CD4-positive, CD25-positive, alpha-beta regulatory T cell (primary cell): ENCODE measurements at regions not wholly inside any gene's neighbourhood (a gene's known extent, or its start where the extent isn't known, plus 50 kb on each side); places are given as distances from the start of the nearest gene placed in this dataset.

Experiments
- ATAC-seq, 2 donors: fragments of 150-1000 bp; cut with Tn5 transposase; one replicate each; pipeline ENCODE4 v1.10.0; 2021; ENCODE audit warnings: low read depth in 2 of 2, moderate number of reproducible peaks in 2 of 2, moderate library complexity in 1 of 2
- DNase-seq, 3 donors: peaks; one replicate each; pipeline versions ENCODE4 v3.0.0 to v3.0.0-alpha.2; 2012 to 2022; ENCODE audit warnings: mixed read lengths in 1 of 3
- H3K27ac ChIP-seq: one replicate; pipeline ENCODE4 v1.7.0; 2013; ENCODE audit warnings: mild to moderate bottlenecking, low read length; ENCODE audit not compliant: insufficient read depth, poor library complexity, severe bottlenecking
- H3K27me3 ChIP-seq: one replicate; pipeline ENCODE4 v1.7.0; 2013; ENCODE audit warnings: low read length; ENCODE audit not compliant: control insufficient read depth, insufficient read depth
- H3K36me3 ChIP-seq: one replicate; pipeline ENCODE4 v1.7.0; 2013; ENCODE audit warnings: mild to moderate bottlenecking, low read length, moderate library complexity; ENCODE audit not compliant: control insufficient read depth, insufficient read depth
- H3K4me1 ChIP-seq: 2 replicates; pipeline ENCODE4 v1.7.0; 2013; ENCODE audit warnings: mild to moderate bottlenecking, low read length; ENCODE audit not compliant: insufficient read depth, control insufficient read depth, poor library complexity, severe bottlenecking
- H3K4me3 ChIP-seq: one replicate; pipeline ENCODE4 v1.7.0; 2013; ENCODE audit warnings: low read depth, mild to moderate bottlenecking, low read length, moderate library complexity
- H3K9me3 ChIP-seq, 2 experiments: 1 replicate in 1 of 2; 2 replicates in 1 of 2; pipeline ENCODE4 v1.7.0; 2013; ENCODE audit warnings: low read length in 2 of 2, mild to moderate bottlenecking in 1 of 2, moderate library complexity in 1 of 2; ENCODE audit not compliant: control insufficient read depth in 2 of 2
- H3K27ac Mint-ChIP-seq, 3 donors: one replicate each; pipeline ENCODE4 v1.8.0; 2020 to 2022; ENCODE audit warnings: mild to moderate bottlenecking in 3 of 3, mixed read lengths in 3 of 3, moderate library complexity in 2 of 3
- H3K27me3 Mint-ChIP-seq: one replicate; pipeline ENCODE4 v1.8.0; 2022; ENCODE audit warnings: mild to moderate bottlenecking, mixed read lengths
- H3K36me3 Mint-ChIP-seq: one replicate; pipeline ENCODE4 v1.8.0; 2020; ENCODE audit warnings: mixed read lengths
- H3K4me1 Mint-ChIP-seq, 4 donors: one replicate each; pipeline ENCODE4 v1.8.0; 2020 to 2022; ENCODE audit warnings: mixed read lengths in 4 of 4, mild to moderate bottlenecking in 1 of 4
- H3K4me3 Mint-ChIP-seq, 4 donors: one replicate each; pipeline ENCODE4 v1.8.0; 2020 to 2022; ENCODE audit warnings: mild to moderate bottlenecking in 4 of 4, mixed read lengths in 4 of 4, moderate library complexity in 3 of 4
- H3K9me3 Mint-ChIP-seq, 7 donors: one replicate each; pipeline ENCODE4 v1.8.0; 2020 to 2022; ENCODE audit warnings: mixed read lengths in 7 of 7, mild to moderate bottlenecking in 3 of 7, moderate library complexity in 2 of 7

GRCh38 chr4:110372485-110372884 lies 103.5 kb upstream of the ENPEP start:
- Mint-ChIP-seq H3K9me3 (peaks cover 0 to 2% (median 0%) of the 10 kb centered on the region in 7 donors), H3K36me3 (no peaks in the 10 kb centered on the region), H3K4me3 (no peak overlapping the region), H3K4me1 (no peaks in the 10 kb centered on the region), H3K27me3 (no peaks in the 10 kb centered on the region), H3K27ac (no peak overlapping the region)
- Histone ChIP-seq H3K9me3 (no peaks in the 10 kb centered on the region), H3K36me3 (no peaks in the 10 kb centered on the region), H3K27me3 (no peaks in the 10 kb centered on the region), H3K4me3 (no peak overlapping the region), H3K27ac (no peak overlapping the region), H3K4me1 (no peaks in the 10 kb centered on the region)
- ATAC-seq (no peak), DNase-seq (no peak)

- Mint-ChIP-seq H3K9me3 (peaks cover 0 to 2% (median 0%) of the 10 kb centered on the region in 7 donors), H3K27me3 (no peaks in the 10 kb centered on the region), H3K27ac (no peak overlapping the region), H3K4me1 (no peaks in the 10 kb centered on the region), H3K4me3 (no peak overlapping the region), H3K36me3 (no peaks in the 10 kb centered on the region)
- ATAC-seq (no peak), DNase-seq (no peak)
- Histone ChIP-seq H3K4me1 (no peaks in the 10 kb centered on the region), H3K27me3 (no peaks in the 10 kb centered on the region), H3K27ac (no peak overlapping the region), H3K9me3 (no peaks in the 10 kb centered on the region), H3K4me3 (no peak overlapping the region), H3K36me3 (no peaks in the 10 kb centered on the region)
Measured at GRCh38 chr4:110371016-110371770, 104.8 kb upstream of the ENPEP start.

- no peak overlapping the region for H3K4me3 Mint-ChIP-seq
Measured at GRCh38 chr4:110368409-110368808, 107.5 kb upstream of the ENPEP start.

GRCh38 chr4:110367156-110367555 lies 108.8 kb upstream of the ENPEP start:
- H3K9me3 Mint-ChIP-seq = peaks cover 0 to 5% (median 0%) of the 10 kb centered on the region in 7 donors
- DNase-seq (no peak), ATAC-seq (no peak)
- H3K36me3 Mint-ChIP-seq = no peaks in the 10 kb centered on the region
- H3K4me1 Mint-ChIP-seq = no peaks in the 10 kb centered on the region
- H3K27ac Mint-ChIP-seq = no peak overlapping the region
- Histone ChIP-seq H3K36me3 (no peaks in the 10 kb centered on the region), H3K27me3 (no peaks in the 10 kb centered on the region), H3K9me3 (no peaks in the 10 kb centered on the region), H3K4me1 (no peaks in the 10 kb centered on the region), H3K27ac (no peak overlapping the region), H3K4me3 (no peak overlapping the region)
- H3K4me3 Mint-ChIP-seq = no peak overlapping the region
- H3K27me3 Mint-ChIP-seq = no peaks in the 10 kb centered on the region

More at GRCh38 chr4:110368409-110368808, 107.5 kb upstream of the ENPEP start:
- H3K36me3 ChIP-seq = no peaks in the 10 kb centered on the region
- H3K4me1 Mint-ChIP-seq = no peaks in the 10 kb centered on the region
- H3K4me1 ChIP-seq = no peaks in the 10 kb centered on the region
- ATAC-seq (no peak), DNase-seq (no peak)
- H3K9me3 ChIP-seq = no peaks in the 10 kb centered on the region
- no peaks in the 10 kb centered on the region for H3K27me3 Mint-ChIP-seq
- no peak overlapping the region for H3K27ac ChIP-seq
- H3K27ac Mint-ChIP-seq = no peak overlapping the region
- H3K9me3 Mint-ChIP-seq = peaks cover 0 to 5% (median 0%) of the 10 kb centered on the region in 7 donors
- H3K4me3 ChIP-seq = no peak overlapping the region
- no peaks in the 10 kb centered on the region for H3K27me3 ChIP-seq
- H3K36me3 Mint-ChIP-seq = no peaks in the 10 kb centered on the region

- Mint-ChIP-seq H3K27me3 (no peaks in the 10 kb centered on the region), H3K27ac (no peak overlapping the region), H3K4me1 (no peaks in the 10 kb centered on the region), H3K9me3 (peaks cover 0 to 5% (median 0%) of the 10 kb centered on the region in 7 donors), H3K36me3 (no peaks in the 10 kb centered on the region), H3K4me3 (no peak overlapping the region)
- H3K36me3 ChIP-seq = no peaks in the 10 kb centered on the region
- no peaks in the 10 kb centered on the region for H3K9me3 ChIP-seq
- ATAC-seq (no peak), DNase-seq (no peak)
- no peak overlapping the region for H3K4me3 ChIP-seq
- H3K4me1 ChIP-seq = no peaks in the 10 kb centered on the region
- no peaks in the 10 kb centered on the region for H3K27me3 ChIP-seq
- H3K27ac ChIP-seq = no peak overlapping the region
Measured at GRCh38 chr4:110365761-110366160, 110.2 kb upstream of the ENPEP start.

- H3K27me3 ChIP-seq = no peaks in the 10 kb centered on the region
- Mint-ChIP-seq H3K27ac (peak overlapping the region in 1 of 3 donors; percentile 27), H3K36me3 (no peaks in the 10 kb centered on the region), H3K27me3 (no peaks in the 10 kb centered on the region), H3K4me1 (no peaks in the 10 kb centered on the region), H3K9me3 (peaks cover 0 to 5% (median 0%) of the 10 kb centered on the region in 7 donors), H3K4me3 (no peak overlapping the region)
- H3K9me3 ChIP-seq = no peaks in the 10 kb centered on the region
- no peaks in the 10 kb centered on the region for H3K36me3 ChIP-seq
- no peak overlapping the region for H3K4me3 ChIP-seq
- no peaks in the 10 kb centered on the region for H3K4me1 ChIP-seq
- H3K27ac ChIP-seq = no peak overlapping the region
- ATAC-seq (no peak), DNase-seq (no peak)
Measured at GRCh38 chr4:110364911-110365520, 110.9 kb upstream of the ENPEP start.

- DNase-seq = no peak
- no peak overlapping the region for H3K4me3 Mint-ChIP-seq
Measured at GRCh38 chr4:110361921-110362320, 114.0 kb upstream of the ENPEP start.

GRCh38 chr4:110359076-110359475 lies 116.9 kb upstream of the ENPEP start:
- Mint-ChIP-seq H3K4me3 (no peak overlapping the region), H3K27ac (no peak overlapping the region), H3K27me3 (peaks cover 4% of the 10 kb centered on the region), H3K9me3 (no peaks in the 10 kb centered on the region), H3K36me3 (no peaks in the 10 kb centered on the region), H3K4me1 (no peaks in the 10 kb centered on the region)
- H3K27ac ChIP-seq = no peak overlapping the region
- H3K9me3 ChIP-seq = no peaks in the 10 kb centered on the region
- ATAC-seq = no peak
- no peaks in the 10 kb centered on the region for H3K27me3 ChIP-seq
- DNase-seq = no peak
- H3K36me3 ChIP-seq = no peaks in the 10 kb centered on the region
- H3K4me3 ChIP-seq = no peak overlapping the region
- H3K4me1 ChIP-seq = no peaks in the 10 kb centered on the region

More at GRCh38 chr4:110361921-110362320, 114.0 kb upstream of the ENPEP start:
- Mint-ChIP-seq H3K27ac (no peak overlapping the region), H3K27me3 (peaks cover 4% of the 10 kb centered on the region), H3K4me1 (no peaks in the 10 kb centered on the region), H3K9me3 (peaks cover 0 to 5% (median 0%) of the 10 kb centered on the region in 7 donors), H3K36me3 (no peaks in the 10 kb centered on the region)
- ATAC-seq = no peak
- Histone ChIP-seq H3K9me3 (no peaks in the 10 kb centered on the region), H3K27ac (no peak overlapping the region), H3K27me3 (no peaks in the 10 kb centered on the region), H3K36me3 (no peaks in the 10 kb centered on the region), H3K4me1 (no peaks in the 10 kb centered on the region), H3K4me3 (no peak overlapping the region)
